HAP-1 (cell line): ENCODE measurements at regions not wholly inside any gene's neighbourhood (a gene's known extent, or its start where the extent isn't known, plus 50 kb on each side); places are given as distances from the start of the nearest gene placed in this dataset.

ENCODE experiments used
- DNase-seq, 2 experiments: peaks; one replicate each; pipeline ENCODE4 v3.0.0-alpha.2; 2016 to 2020; ENCODE audit warnings: low spot score in 2 of 2
- H3K27me3 ChIP-seq: fragments of 250-450 bp; sonication (Bioruptor Pico); 2 replicates; pipeline ENCODE4 v1.5.1; 2020; ENCODE audit warnings: low read depth, mild to moderate bottlenecking, moderate library complexity
- H3K36me3 ChIP-seq: fragments of 250-450 bp; sonication (Bioruptor Pico); replicated peaks from 2 replicates; pipeline ENCODE4 v1.5.1; 2020; ENCODE audit warnings: mild to moderate bottlenecking
- H3K4me1 ChIP-seq: fragments of 250-450 bp; sonication (Bioruptor Pico); 2 replicates; pipeline ENCODE4 v1.5.1; 2020; ENCODE audit warnings: mild to moderate bottlenecking
- H3K4me3 ChIP-seq: fragments of 250-450 bp; sonication (Bioruptor Pico); 2 replicates; pipeline ENCODE4 v1.5.1; 2020; ENCODE audit warnings: mild to moderate bottlenecking, moderate library complexity
- H3K9me3 ChIP-seq: fragments of 250-450 bp; sonication (Bioruptor Pico); 2 replicates; pipeline ENCODE4 v1.5.1; 2020; ENCODE audit warnings: mild to moderate bottlenecking, moderate library complexity
- in situ Hi-C: fragments of 300-500 bp; cut with MboI; formaldehyde crosslinking; loops from 3 replicates; pipeline ENCODE4 v1.14.3; 2020; ENCODE audit warnings: low sequenced_read_pairs, inconsistent platforms, mixed read lengths

GRCh38 chr5:100249884-100250269, 285.3 kb upstream of the FAM174A start:
- DNase-seq, result no peak
- Histone ChIP-seq H3K4me1 (peaks cover 14% of the 10 kb centered on the region), H3K36me3 (no peaks in the 10 kb centered on the region), H3K9me3 (no peaks in the 10 kb centered on the region), H3K4me3 (no peak overlapping the region), H3K27me3 (no peaks in the 10 kb centered on the region)
- in situ Hi-C loops, result no loop called here

- H3K4me1 ChIP-seq, result peaks cover 14% of the 10 kb centered on the region
- H3K9me3 ChIP-seq, result no peaks in the 10 kb centered on the region
- H3K27me3 ChIP-seq, result no peaks in the 10 kb centered on the region
- H3K36me3 ChIP-seq, result no peaks in the 10 kb centered on the region
- peak; percentile 57 to 66 for DNase-seq
- H3K4me3 ChIP-seq, result no peak overlapping the region
- in situ Hi-C loops, result no loop called here
Observed at GRCh38 chr5:100249211-100249883, 285.8 kb upstream of the FAM174A start.

GRCh38 chr5:100232736-100233135, 302.4 kb upstream of the FAM174A start:
- Histone ChIP-seq H3K27me3 (no peaks in the 10 kb centered on the region), H3K36me3 (no peaks in the 10 kb centered on the region), H3K9me3 (no peaks in the 10 kb centered on the region), H3K4me1 (no peaks in the 10 kb centered on the region; the same call in 1 of the 2 replicates), H3K4me3 (no peak overlapping the region)
- no peak for DNase-seq
- in situ Hi-C loops, result no loop called here

- H3K9me3 ChIP-seq, result no peaks in the 10 kb centered on the region
- H3K36me3 ChIP-seq, result no peaks in the 10 kb centered on the region
- in situ Hi-C loops, result no loop called here
- no peaks in the 10 kb centered on the region for H3K27me3 ChIP-seq
- peak in 1 of 2 experiments; percentile 8 for DNase-seq
- no peak overlapping the region for H3K4me3 ChIP-seq
- H3K4me1 ChIP-seq, result peaks cover 17% of the 10 kb centered on the region
Observed at GRCh38 chr5:100188778-100189177, 346.4 kb upstream of the FAM174A start.

- no peak for DNase-seq
- Histone ChIP-seq H3K4me1 (peaks cover 17% of the 10 kb centered on the region), H3K4me3 (no peak overlapping the region), H3K36me3 (no peaks in the 10 kb centered on the region), H3K27me3 (no peaks in the 10 kb centered on the region), H3K9me3 (no peaks in the 10 kb centered on the region)
- in situ Hi-C loops, result no loop called here
Observed at GRCh38 chr5:100188339-100188738, 346.8 kb upstream of the FAM174A start.

- H3K27me3 ChIP-seq, result no peaks in the 10 kb centered on the region
- H3K4me1 ChIP-seq, result peaks cover 17% of the 10 kb centered on the region
- no peak overlapping the region for H3K4me3 ChIP-seq
- no peaks in the 10 kb centered on the region for H3K9me3 ChIP-seq
- no peaks in the 10 kb centered on the region for H3K36me3 ChIP-seq
- peak; percentile 30 to 62 for DNase-seq
- in situ Hi-C loops, result no loop called here
Observed at GRCh38 chr5:100186181-100186580, 349.0 kb upstream of the FAM174A start.

GRCh38 chr5:100182402-100182801, 352.8 kb upstream of the FAM174A start:
- H3K4me1 ChIP-seq, result peaks cover 8% of the 10 kb centered on the region
- DNase-seq, result no peak
- H3K4me3 ChIP-seq, result no peak overlapping the region
- H3K36me3 ChIP-seq, result no peaks in the 10 kb centered on the region
- H3K9me3 ChIP-seq, result no peaks in the 10 kb centered on the region
- no peaks in the 10 kb centered on the region for H3K27me3 ChIP-seq
- in situ Hi-C loops, result no loop called here

GRCh38 chr5:100175346-100175745, 359.8 kb upstream of the FAM174A start:
- in situ Hi-C loops, result no loop called here
- Histone ChIP-seq H3K27me3 (no peaks in the 10 kb centered on the region), H3K4me3 (no peak overlapping the region), H3K9me3 (no peaks in the 10 kb centered on the region), H3K4me1 (no peaks in the 10 kb centered on the region), H3K36me3 (no peaks in the 10 kb centered on the region)
- no peak for DNase-seq

- in situ Hi-C loops, result no loop called here
- Histone ChIP-seq H3K9me3 (no peaks in the 10 kb centered on the region), H3K36me3 (no peaks in the 10 kb centered on the region), H3K4me1 (no peaks in the 10 kb centered on the region), H3K27me3 (no peaks in the 10 kb centered on the region), H3K4me3 (no peak overlapping the region)
- no peak for DNase-seq
Observed at GRCh38 chr5:100165309-100165708, 369.9 kb upstream of the FAM174A start.

- Histone ChIP-seq H3K4me1 (no peaks in the 10 kb centered on the region), H3K4me3 (no peak overlapping the region), H3K27me3 (no peaks in the 10 kb centered on the region), H3K9me3 (no peaks in the 10 kb centered on the region), H3K36me3 (no peaks in the 10 kb centered on the region)
- in situ Hi-C loops, result no loop called here
- DNase-seq, result no peak
Observed at GRCh38 chr5:100161868-100162267, 373.3 kb upstream of the FAM174A start.

GRCh38 chr5:100157066-100157465, 378.1 kb upstream of the FAM174A start:
- Histone ChIP-seq H3K4me3 (no peak overlapping the region), H3K9me3 (no peaks in the 10 kb centered on the region), H3K36me3 (no peaks in the 10 kb centered on the region), H3K4me1 (no peaks in the 10 kb centered on the region), H3K27me3 (no peaks in the 10 kb centered on the region)
- DNase-seq, result no peak
- in situ Hi-C loops, result no loop called here

- in situ Hi-C loops, result no loop called here
- H3K4me1 ChIP-seq, result no peaks in the 10 kb centered on the region
- DNase-seq, result no peak
- no peak overlapping the region for H3K4me3 ChIP-seq
- no peaks in the 10 kb centered on the region for H3K9me3 ChIP-seq
- no peaks in the 10 kb centered on the region for H3K36me3 ChIP-seq
- H3K27me3 ChIP-seq, result no peaks in the 10 kb centered on the region
Observed at GRCh38 chr5:100148239-100148638, 386.9 kb upstream of the FAM174A start.

GRCh38 chr5:100142607-100143006, 392.6 kb upstream of the FAM174A start:
- H3K27me3 ChIP-seq, result no peaks in the 10 kb centered on the region
- in situ Hi-C loops, result no loop called here
- H3K9me3 ChIP-seq, result no peaks in the 10 kb centered on the region
- H3K4me3 ChIP-seq, result no peak overlapping the region
- H3K4me1 ChIP-seq, result no peaks in the 10 kb centered on the region
- DNase-seq, result no peak
- H3K36me3 ChIP-seq, result no peaks in the 10 kb centered on the region

GRCh38 chr5:100131161-100131560, 404.0 kb upstream of the FAM174A start:
- DNase-seq, result no peak
- Histone ChIP-seq H3K27me3 (no peaks in the 10 kb centered on the region), H3K36me3 (no peaks in the 10 kb centered on the region), H3K9me3 (no peaks in the 10 kb centered on the region), H3K4me1 (no peaks in the 10 kb centered on the region), H3K4me3 (no peak overlapping the region)
- in situ Hi-C loops, result no loop called here

GRCh38 chr5:100130307-100130706, 404.9 kb upstream of the FAM174A start:
- Histone ChIP-seq H3K4me3 (no peak overlapping the region), H3K4me1 (no peaks in the 10 kb centered on the region), H3K9me3 (no peaks in the 10 kb centered on the region), H3K36me3 (no peaks in the 10 kb centered on the region), H3K27me3 (no peaks in the 10 kb centered on the region)
- no peak for DNase-seq
- in situ Hi-C loops, result no loop called here
